GM23338 (cell line): ENCODE measurements at regions not wholly inside any gene's neighbourhood (a gene's known extent, or its start where the extent isn't known, plus 50 kb on each side); places are given as distances from the start of the nearest gene placed in this dataset.

Experiments
- CREB1 ChIP-seq: fragments of 250-450 bp; sonication (Bioruptor Pico); IDR thresholded peaks from 2 replicates; pipeline ENCODE4 v1.5.0; 2020; ENCODE audit warnings: low read depth, mild to moderate bottlenecking, moderate library complexity
- EZH2 ChIP-seq: fragments of 200-600 bp; sonication (generic); IDR thresholded peaks from one replicate; pipeline ENCODE4 v1.8.0; 2017; ENCODE audit warnings: antibody characterized with exemption, mild to moderate bottlenecking, low read depth; ENCODE audit not compliant: unreplicated experiment
- EZH2phosphoT487 ChIP-seq: fragments of 200-600 bp; sonication (generic); IDR thresholded peaks from one replicate; pipeline ENCODE4 v1.8.1; 2018; ENCODE audit warnings: antibody characterized with exemption; ENCODE audit not compliant: unreplicated experiment
- JUNB ChIP-seq: IDR thresholded peaks from one replicate; pipeline ENCODE4 v1.6.1; 2016; ENCODE audit warnings: antibody characterized with exemption; ENCODE audit not compliant: unreplicated experiment
- POLR2AphosphoS5 ChIP-seq: IDR thresholded peaks from 2 replicates; pipeline ENCODE4 v1.6.1; 2016; ENCODE audit warnings: antibody characterized with exemption, low read depth
- REST ChIP-seq: IDR thresholded peaks from one replicate; pipeline ENCODE4 v1.6.1; 2018; ENCODE audit warnings: antibody characterized with exemption; ENCODE audit not compliant: unreplicated experiment
- STAT1 ChIP-seq: IDR thresholded peaks from one replicate; pipeline ENCODE4 v1.6.1; 2016; ENCODE audit warnings: antibody characterized with exemption; ENCODE audit not compliant: unreplicated experiment
- ZNF331 ChIP-seq: fragments of 250-450 bp; sonication (Bioruptor Pico); IDR thresholded peaks from 2 replicates; pipeline ENCODE4 v1.5.0; 2020; ENCODE audit warnings: low read depth, mild to moderate bottlenecking, moderate library complexity
- TF ChIP-seq, protein P1 (sequence below), 2 experiments: fragments of 200-600 bp in 1 of 2; sonication (generic) in 1 of 2; conservative IDR thresholded peaks; 2 replicates each; pipeline versions ENCODE4 v1.5.1 to v1.6.1; 2016 to 2017; ENCODE audit warnings: antibody characterized with exemption in 2 of 2, low read depth in 2 of 2, mild to moderate bottlenecking in 2 of 2, moderate library complexity in 1 of 2

- TF ChIP-seq CREB1 (CRISPR knock-in tag) = no peak
- TF ChIP-seq, protein P1, sequence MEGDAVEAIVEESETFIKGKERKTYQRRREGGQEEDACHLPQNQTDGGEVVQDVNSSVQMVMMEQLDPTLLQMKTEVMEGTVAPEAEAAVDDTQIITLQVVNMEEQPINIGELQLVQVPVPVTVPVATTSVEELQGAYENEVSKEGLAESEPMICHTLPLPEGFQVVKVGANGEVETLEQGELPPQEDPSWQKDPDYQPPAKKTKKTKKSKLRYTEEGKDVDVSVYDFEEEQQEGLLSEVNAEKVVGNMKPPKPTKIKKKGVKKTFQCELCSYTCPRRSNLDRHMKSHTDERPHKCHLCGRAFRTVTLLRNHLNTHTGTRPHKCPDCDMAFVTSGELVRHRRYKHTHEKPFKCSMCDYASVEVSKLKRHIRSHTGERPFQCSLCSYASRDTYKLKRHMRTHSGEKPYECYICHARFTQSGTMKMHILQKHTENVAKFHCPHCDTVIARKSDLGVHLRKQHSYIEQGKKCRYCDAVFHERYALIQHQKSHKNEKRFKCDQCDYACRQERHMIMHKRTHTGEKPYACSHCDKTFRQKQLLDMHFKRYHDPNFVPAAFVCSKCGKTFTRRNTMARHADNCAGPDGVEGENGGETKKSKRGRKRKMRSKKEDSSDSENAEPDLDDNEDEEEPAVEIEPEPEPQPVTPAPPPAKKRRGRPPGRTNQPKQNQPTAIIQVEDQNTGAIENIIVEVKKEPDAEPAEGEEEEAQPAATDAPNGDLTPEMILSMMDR (conservative IDR thresholded peaks at IDR 0.05; ENCODE audit: low read depth in 2 of 2) = no peak
- TF ChIP-seq EZH2 = no peak
- no peak for TF ChIP-seq POLR2AphosphoS5
- TF ChIP-seq ZNF331 (CRISPR knock-in tag) = no peak
- no peak for TF ChIP-seq EZH2phosphoT487
- TF ChIP-seq JUNB = no peak
- TF ChIP-seq REST = no peak
- TF ChIP-seq STAT1 = no peak
Measured at GRCh38 chr15:79623488-79623887, 191.4 kb downstream of the MINAR1 start.
